Muscle of back (tissue), 3 donors: ENCODE measurements at regions not wholly inside any gene's neighbourhood (a gene's known extent, or its start where the extent isn't known, plus 50 kb on each side); places are given as distances from the start of the nearest gene placed in this dataset.
"Not testable (repeated sequence)": the region's sequence is repeated elsewhere in the genome, so short reads cannot be mapped to it uniquely, and the experiment has no call there.

Source experiments
- DNase-seq, 3 donors: peaks; one replicate each; pipeline versions ENCODE4 v3.0.0 to v3.0.0-alpha.2; 2013

DNA sequence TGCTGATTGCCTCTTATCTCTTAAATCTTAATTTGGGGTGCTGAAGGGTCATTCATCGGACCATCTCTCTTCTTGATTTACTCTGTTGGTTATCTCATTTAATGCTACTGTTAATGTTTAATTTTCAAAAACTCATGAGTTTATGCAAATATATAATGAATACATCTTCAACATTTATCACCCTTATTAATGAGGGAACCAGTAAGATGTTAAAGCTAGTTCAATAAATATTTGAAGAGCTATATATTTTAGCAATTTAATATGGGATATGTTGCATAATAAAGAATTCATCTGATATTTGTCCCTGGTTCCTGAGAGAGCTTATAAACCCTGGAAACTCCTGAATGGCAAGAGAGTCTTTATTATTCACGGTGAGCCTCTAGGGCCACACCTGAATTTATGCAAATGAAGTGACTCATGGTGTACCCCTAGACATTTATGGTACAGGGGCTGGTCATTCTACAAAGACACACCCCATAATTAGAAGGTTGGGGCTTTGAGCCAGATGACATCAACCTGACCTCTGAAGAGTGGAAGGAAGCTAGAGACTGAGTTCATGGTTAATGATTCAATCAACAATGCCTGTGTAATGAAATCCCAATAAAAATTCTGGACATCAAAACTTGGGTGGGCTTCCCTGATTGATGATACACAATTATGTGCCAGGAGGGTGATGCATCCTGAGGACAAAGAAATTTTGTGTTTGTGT lies 339.5 kb upstream of the ZNF608 start:
- no peak for DNase-seq

DNA sequence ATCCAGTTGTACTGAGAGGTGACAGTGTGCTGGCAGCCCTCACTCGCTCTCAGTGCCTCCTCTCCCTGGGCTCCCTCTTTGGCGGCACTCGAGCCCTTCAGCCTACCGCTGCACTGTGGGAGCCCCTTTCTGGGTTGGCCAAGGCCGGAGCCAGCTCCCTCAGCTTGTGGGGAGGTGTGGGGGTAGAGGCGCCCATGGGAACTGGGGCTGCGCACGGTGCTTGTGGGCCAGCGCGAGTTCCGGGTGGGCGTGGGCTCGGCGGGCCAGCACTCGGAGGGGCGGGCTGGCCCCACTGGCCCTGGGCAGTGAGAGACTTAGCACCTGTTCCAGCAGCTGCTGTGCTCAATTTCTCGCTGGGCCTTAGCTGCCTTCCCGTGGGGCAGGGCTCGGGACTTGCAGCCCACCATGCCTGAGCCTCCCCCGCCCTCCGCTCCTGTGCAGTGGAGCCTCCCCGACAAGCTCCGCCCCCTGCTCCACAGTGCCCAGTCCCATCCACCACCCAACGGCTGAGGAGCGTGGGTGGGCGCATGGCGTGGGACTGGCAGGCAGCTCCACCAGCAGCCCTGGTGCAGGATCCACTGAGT lies 342.2 kb upstream of the ZNF608 start:
- no peak for DNase-seq

DNA sequence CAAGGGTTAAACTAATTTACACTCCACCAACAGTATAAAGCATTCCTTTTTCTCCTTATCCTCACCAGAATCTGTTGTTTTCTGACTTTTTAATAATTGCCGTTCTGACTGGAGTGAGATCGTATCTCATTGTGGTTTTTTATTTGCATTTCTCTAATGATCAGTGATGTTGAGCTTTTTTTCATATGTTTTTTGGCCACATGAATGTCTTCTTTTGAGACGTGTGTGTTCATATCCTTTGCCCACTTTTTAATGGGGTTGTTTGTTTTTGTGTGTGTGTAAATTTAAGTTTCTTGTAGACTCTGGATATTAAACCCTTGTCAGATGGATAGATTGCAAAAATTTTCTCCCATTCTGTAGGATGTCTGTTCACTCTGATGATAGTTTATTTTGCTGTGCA lies 345.7 kb upstream of the ZNF608 start:
- not testable (repeated sequence) for DNase-seq

DNA sequence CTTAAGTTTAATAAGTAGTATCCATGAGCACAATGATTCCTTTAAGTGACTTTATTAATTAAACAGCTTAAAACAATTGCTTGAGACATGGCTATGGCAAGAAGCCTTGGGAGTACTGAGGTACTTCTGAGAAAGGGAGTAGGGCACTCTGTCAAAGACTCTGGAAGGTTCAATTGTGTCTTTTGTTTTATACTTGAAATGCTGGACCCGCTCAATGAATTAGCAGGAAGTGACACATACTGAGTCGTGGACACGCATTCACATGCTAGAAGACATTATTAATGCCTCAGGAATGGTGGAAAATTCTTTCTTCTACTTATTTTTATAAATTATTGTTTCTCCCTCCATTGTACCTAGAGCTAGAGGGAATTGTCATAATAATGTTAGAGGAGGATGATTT lies 347.3 kb upstream of the ZNF608 start:
- peak in 1 of 3 donors; percentile 78 for DNase-seq

DNA sequence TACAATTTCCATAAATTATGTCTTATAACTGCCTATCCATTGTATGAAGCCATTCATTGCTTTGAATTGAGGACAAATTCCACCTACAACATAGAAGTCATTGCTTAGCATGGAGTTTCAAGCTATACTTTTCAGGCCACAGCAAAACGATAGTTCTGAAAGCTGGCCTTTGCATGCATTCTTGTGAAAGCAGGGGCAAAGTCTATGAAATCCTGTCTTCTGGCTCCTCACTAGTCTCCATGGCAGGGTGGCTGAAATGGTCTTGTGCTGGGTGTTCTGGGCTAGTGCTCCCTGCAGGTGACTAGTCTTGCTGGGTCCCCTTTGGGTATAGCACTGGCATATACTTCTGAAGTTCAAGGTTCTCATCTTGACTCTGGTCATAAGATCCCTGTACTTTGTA lies 353.9 kb upstream of the ZNF608 start:
- no peak for DNase-seq

DNA sequence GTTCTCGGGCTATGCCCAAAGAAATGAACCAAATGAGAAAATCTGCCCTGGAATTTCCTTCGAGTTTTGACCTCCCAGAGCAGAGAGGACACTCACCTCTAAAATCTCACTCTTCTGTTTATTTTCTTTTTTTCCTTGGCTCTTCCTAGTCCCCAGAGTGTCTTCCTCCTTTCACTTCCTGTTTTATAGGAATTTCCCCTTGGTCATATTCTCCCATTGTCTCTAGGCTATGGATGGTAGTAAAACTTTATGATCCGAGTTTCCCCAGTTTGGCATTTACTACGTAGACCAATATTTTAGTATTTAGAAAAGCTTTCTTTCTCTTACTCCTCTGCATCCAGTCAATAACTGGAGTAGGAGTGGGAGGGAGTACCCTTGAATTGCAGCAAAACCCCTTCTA lies 354.5 kb upstream of the ZNF608 start:
- no peak for DNase-seq

DNA sequence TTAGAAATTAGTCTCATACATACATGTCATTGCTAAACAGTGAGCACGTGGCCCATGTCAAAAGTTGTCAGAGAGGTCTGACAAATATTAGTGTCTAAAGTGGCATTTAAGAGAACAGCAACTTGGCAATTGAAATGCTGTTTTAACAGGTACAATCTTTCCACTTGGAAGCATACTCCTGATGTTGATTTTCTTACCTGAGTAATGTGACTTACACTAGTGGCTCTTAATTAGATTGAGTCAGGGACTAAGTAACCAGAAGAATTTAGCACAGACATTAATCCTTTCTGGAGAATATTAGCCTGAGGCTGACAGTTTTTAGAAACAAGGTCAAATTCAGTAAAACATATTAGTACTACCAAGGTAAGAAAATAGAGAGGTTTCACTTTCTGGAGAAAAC lies 357.0 kb upstream of the ZNF608 start:
- no peak for DNase-seq

DNA sequence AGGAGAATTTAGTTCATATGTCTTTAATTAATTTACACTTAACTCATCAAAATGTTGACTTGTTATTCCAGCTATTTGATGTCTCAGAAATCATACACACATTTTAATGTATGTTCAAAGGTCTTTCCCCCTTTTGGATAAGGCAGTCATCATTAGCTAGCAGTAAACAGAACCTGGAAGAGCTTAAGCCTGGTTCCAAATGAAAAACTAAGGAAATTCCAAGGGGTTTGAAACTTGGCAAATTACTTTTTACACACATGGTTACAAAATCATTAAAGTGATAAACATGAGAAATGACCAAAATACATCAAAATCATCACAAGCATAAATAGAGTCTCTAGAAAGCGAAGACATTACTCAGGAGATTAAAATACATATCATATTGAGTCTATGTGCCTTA lies 359.8 kb upstream of the ZNF608 start:
- no peak for DNase-seq

DNA sequence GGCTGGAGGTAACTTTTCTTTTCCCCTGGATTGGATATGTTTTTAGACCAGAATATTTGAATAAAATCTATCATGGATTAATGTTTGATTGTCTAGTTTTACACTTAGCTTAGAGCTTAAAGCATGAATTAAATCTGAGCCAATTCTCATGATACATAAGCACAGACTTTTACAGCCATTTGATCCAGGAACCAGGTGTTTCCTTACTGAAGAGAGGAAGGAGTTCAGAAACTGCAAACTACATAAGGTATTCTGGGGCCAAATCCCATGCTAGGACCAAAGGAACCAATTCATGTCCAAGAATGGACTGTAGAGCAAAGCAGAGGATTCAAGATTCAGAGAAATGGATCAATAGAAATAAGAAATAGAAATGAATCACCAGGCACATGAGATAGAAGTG lies 360.4 kb upstream of the ZNF608 start:
- no peak for DNase-seq

DNA sequence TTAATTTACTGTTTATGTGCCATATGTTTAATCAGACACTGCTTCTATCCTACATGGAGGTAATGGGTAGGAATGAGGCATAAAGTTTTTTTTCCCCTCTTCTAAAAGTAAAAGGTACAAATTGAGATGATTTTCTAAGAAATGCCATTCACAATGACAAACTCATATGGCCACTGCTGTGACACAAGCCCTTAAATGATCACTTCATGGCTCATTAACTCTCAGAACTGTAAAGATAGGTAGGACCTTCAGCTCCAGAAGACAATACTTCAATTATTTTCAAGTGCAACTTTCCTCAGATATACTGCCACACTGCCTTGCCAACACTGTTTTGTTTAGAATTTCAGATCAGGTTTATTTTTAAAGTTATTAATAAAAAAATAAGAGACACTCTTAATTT lies 362.9 kb upstream of the ZNF608 start:
- no peak for DNase-seq

DNA sequence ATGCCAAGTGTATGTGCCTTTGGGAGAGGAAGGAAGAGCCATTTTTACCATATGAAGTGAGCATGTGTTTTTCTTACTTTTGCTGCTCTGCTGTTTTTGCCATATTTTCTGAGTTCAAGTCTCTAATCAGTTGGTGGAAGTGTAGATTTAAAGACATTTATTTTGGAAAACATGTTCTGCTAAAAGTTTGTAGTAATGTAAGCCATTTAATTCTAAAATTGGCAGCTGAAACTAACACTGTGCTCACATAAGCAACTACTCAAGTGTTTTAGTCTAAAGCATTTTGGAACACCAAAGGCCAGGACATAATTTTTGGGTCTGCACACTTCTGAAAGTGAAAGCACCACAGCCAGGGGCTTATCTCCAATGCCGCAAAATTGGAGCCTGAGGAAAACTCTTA lies 363.4 kb upstream of the ZNF608 start:
- DNase-seq: peak in 2 of 3 donors; percentile 16 to 47

DNA sequence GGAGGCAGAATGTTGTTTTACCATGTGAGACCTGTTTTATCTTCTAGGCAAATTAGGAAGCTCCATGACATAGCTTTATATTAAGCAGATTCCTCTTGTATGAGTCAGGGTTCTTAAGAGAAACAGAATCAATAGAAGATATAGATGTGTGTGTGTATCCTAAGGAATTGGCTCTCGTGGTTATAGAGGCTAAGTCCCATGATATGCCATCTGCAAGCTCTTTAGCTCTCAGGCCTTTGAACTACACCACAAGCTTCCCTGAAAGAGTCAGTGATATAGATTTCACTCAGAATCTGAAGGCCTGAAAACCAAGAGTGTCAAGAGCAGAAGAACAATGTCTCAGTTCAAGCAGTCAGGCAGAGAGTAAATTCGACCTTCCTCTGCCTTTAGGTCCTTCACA lies 365.8 kb upstream of the ZNF608 start:
- peak in 1 of 3 donors; percentile 30 for DNase-seq

DNA sequence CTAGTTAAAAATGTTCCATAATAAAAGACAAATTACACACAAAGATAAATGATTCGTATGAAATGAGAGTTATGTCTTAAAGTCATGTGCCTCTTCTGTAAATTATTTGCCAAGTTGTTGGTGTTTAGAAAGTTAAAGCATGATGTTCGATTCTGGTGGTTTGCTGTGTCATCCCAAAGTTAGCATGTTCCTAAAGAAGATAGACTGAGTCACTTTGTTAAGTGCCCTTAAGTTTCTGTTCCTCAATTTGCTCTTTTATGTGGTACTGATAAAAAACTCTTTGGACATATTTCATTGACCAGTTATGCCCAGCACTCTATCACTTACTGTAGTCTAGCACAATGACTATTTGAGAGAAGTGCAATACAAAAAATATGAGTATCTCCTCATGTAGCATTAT lies 366.9 kb upstream of the ZNF608 start:
- DNase-seq: no peak

DNA sequence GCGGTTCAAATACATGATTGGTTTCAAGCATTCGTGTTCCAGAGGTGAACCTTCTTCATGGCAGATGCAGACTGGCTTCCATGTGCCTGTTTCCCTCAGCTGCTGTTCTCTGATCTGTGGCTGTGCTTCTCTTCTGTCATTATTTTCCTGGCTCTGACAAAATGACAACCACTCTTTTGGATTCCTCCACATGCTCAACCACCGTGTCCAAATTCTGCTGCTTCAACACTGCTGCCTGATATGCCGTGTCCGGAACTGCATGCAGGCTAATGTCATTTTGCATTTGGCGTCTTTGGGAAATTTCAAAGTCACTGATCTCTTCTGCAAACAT lies 368.7 kb upstream of the ZNF608 start:
- DNase-seq: peak in 1 of 3 donors; percentile 31

DNA sequence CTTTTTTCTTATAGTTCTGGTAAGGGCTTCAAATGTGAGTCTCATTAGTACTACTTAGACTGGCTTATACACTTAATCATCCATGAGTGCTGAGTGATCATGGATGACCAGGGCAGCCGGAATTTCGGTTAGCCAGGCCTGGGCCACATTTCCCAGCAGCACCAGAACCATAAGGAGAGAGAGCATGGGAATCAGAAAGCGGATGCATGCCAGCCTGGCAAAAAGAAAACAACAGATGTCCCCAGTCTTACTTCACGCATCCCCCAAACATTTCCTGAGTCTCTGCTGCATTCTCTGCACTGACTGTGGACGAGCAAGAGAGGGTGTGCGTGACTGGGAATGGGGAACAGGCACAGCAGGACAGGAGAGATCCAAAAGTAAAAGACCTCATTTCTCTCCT lies 371.1 kb upstream of the ZNF608 start:
- no peak for DNase-seq

DNA sequence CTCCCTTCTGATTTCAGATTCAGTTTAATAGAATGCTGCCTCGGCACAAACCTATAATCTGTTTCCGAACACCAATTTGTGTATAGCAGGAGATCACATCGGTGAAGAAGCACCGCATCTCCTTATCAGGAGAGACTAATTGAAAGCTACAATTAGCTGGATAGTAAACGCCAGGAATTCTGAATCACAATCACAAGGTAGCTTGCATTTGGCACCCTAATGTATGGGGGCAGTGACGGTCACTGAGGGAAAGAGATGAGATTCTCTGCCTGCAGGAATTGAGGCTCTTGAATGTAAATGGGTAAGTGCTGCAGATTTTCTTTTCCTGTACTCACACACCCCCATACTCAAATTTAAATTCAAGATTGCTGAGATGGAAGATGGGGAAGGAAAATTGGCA lies 373.6 kb upstream of the ZNF608 start:
- no peak for DNase-seq

DNA sequence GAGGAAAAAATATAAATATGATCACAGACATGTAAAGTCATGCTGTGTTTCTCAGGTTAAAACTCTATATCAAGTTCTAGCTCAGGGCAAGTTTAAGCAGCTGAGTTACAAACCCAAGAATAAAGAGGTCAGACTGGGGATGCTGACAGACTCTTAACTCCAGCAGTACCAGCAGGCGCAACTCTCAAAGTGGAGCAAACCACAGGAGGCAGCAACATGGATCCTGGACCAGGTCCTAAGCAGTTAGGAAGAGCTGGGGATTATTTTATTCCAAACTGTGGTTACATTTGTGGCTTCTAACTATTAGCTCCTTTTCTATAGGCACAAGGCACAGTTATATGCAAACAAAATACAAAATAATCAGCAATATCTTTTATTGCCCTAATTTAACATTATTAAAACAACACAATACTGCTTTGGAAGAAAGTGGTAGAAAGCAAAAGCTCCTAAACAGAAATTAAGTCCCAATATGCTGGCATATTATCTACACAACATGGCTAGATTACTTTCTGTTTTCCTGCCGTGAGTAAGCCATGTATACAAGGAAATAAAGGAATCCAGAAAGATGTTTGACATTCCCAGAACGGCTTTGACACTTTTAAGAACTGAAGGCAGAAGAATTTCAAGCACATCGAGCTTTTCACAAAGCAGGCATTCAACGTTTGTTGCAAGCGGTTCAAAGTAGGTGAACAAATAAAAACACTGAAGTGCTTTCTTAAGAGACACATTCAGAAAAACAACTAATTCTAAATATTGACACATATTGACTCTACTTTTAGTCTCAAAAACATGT lies 378.8 kb upstream of the ZNF608 start:
- DNase-seq: no peak

DNA sequence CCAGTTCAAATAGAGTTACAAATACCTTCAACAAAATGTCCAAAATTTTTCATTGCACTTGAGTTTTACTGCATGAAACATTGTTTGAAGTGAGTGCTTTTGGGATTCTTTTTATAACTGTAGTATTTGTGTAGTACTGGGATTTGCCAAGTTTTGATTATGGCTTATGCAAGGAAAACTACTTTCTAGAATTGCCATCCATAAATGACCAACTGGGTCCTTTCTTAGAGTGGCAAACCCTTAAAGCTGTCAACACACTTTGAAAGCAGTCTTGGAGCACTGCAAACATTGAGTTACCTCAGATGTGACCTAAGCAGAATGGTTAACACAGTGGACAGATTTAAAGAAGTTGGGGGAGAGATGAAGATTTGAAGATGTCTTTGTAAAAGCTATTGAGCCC lies 379.6 kb upstream of the ZNF608 start:
- DNase-seq: no peak

DNA sequence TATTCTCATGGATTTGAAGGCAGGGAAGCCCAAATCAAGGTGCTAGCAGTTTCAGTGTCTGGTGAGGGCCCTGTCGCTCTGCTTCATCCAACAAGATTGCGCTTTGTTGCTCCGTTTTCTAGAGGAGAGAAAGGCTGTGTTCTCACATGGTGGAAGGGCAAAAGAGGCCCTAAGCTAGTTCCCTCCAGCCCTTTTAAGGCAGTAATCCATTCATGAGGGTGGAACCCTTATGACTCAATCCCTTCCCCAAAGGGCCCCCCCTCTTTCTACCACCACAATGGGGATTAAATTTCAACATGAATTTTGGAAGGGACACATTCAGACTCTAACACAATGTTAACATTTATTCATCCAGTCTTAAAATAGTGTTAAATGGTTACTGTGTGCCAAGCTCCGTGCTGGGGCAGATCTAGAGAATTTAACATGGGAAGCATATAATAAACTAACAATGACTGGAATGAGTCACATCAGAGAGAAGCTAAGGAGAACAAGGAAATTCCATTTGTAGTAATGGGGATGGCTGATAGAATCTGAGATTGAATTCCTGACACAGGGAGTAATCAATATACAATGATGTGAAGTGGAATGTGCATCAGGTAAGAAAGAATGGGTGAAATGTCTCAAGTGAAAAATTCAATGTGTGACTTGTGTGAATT lies 382.8 kb upstream of the ZNF608 start:
- no peak for DNase-seq

DNA sequence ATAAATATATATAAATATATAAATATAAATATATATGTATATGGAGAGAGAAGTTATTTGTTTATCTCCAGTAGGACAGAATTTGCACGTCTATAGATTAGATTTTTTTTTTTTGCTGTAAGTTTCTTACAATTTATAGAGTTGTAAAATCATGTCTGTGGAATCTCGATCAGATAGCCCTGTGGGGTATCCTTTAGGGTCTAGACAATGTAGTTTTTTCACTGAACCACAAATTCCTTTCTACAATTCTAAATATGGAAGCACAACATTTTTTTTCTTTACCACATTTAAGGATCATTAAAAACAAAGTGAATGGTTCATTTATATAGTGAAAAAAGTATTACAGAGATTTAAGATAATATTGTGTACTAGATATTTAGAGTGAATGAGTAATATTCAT lies 384.2 kb upstream of the ZNF608 start:
- DNase-seq: no peak

DNA sequence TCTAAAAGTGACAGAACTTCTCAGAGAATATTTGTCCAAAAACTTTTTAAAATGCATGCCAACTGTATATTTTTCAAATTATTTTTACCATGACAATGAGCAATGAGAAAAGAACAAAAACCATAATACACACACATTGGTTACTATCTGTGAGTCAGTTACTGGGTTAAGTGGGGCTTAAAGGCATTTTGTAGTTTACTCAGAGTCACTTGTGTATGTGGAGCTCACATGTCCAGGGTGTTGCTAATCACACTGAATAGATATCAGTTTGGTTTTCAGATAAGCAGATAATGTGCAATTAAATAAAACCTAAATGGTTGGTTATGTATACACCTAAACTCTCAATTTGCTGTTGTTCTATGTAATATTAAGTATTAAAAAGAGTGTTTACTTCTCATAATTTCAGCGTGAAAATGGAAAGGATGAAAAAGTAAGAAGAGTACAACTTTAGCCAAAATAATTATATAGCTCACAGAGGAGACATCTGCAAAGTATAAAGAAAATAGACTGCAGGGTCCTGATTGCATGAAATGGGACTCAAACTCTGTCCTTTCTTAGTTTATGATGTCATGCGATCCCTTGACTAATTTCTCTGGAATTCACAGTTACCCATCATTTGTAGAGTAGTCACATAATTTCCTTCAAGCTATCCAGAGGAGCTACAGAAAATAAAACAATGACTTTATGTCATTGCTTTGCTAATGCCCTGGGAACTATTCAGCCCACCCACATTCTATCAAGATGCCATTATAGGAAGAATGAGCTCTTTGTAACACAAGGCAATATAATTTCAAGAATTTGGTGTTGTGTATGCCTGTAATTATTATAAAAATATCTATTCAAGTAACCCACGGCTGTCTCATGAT lies 388.0 kb upstream of the ZNF608 start:
- peak; percentile 51 to 84 (median 67) for DNase-seq

DNA sequence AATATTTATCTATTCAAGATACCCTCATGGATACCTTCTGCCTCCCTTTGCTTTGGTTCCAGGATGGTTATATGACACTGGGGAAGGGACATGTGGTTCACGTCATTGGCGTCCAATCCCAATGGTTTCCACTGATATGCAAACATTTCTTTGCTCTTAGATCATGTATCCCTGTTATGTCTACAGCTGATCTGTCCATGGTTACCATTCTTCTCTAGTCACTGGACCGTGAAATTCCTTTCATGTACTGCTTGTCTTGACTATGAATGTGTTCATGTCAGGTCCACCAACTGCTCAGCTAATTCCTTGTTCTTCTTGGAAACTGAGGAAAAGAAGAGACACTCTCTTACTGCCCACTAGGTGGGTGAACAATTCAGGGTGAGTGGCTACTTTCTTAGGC lies 391.1 kb upstream of the ZNF608 start:
- DNase-seq: no peak
